Neural cell (in vitro differentiated cells): ENCODE measurements at regions not wholly inside any gene's neighbourhood (a gene's known extent, or its start where the extent isn't known, plus 50 kb on each side); places are given as distances from the start of the nearest gene placed in this dataset.

ENCODE experiments used
- EZH2 ChIP-seq: fragments of 200-600, 300-800 bp; shearing (Covaris generic), sonication (generic); IDR thresholded peaks from 2 replicates; pipeline ENCODE4 v1.6.1; 2014; ENCODE audit warnings: antibody characterized with exemption, low read length, borderline replicate concordance, mild to moderate bottlenecking; ENCODE audit not compliant: insufficient read depth, poor library complexity, severe bottlenecking
- RAD21 ChIP-seq: fragments of 450-650 bp; conservative IDR thresholded peaks from 2 replicates; pipeline ENCODE4 v1.6.1; 2014; ENCODE audit warnings: antibody characterized with exemption, mild to moderate bottlenecking, moderate library complexity
- SMC3 ChIP-seq: fragments of 450-650 bp; conservative IDR thresholded peaks from 2 replicates; pipeline ENCODE4 v1.6.1; 2014; ENCODE audit warnings: antibody characterized with exemption, mild to moderate bottlenecking, moderate library complexity; ENCODE audit not compliant: poor library complexity
- TF ChIP-seq, protein P1 (sequence below): fragments of 450-650 bp; IDR thresholded peaks from 2 replicates; pipeline ENCODE4 v1.5.1; 2014; ENCODE audit warnings: antibody characterized with exemption, mild to moderate bottlenecking, moderate library complexity; ENCODE audit not compliant: poor library complexity, severe bottlenecking
- TF ChIP-seq, protein P2 (sequence below): IDR thresholded peaks from 2 replicates; pipeline ENCODE4 v1.6.1; 2012; ENCODE audit warnings: borderline replicate concordance

DNA sequence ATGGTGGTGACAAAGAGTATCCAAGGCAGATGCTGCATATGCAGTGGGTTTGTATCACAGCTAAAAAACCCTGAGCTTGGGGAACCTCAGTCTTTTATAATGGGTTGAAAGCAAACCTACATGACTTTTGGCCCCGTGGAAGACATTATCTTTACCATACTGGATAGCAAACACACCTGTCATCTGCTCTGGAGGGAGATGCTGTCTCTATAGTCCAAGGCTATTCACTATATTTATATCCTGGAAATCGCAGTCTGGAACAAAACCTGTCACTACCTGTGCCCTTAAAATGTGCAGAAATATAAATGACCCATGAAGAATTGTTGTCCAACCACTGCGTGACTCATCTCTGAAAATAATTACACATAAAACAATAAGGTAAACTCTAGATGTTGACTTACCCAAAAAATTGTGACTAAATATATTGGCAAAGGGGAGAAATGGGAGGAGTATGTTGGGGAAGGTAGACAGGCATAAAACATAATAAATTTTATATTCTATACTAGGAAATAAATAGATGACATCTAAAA, 121.0 kb upstream of the CXADR start:
- TF ChIP-seq, protein P1, sequence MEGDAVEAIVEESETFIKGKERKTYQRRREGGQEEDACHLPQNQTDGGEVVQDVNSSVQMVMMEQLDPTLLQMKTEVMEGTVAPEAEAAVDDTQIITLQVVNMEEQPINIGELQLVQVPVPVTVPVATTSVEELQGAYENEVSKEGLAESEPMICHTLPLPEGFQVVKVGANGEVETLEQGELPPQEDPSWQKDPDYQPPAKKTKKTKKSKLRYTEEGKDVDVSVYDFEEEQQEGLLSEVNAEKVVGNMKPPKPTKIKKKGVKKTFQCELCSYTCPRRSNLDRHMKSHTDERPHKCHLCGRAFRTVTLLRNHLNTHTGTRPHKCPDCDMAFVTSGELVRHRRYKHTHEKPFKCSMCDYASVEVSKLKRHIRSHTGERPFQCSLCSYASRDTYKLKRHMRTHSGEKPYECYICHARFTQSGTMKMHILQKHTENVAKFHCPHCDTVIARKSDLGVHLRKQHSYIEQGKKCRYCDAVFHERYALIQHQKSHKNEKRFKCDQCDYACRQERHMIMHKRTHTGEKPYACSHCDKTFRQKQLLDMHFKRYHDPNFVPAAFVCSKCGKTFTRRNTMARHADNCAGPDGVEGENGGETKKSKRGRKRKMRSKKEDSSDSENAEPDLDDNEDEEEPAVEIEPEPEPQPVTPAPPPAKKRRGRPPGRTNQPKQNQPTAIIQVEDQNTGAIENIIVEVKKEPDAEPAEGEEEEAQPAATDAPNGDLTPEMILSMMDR: no peak
- TF ChIP-seq, protein P2, sequence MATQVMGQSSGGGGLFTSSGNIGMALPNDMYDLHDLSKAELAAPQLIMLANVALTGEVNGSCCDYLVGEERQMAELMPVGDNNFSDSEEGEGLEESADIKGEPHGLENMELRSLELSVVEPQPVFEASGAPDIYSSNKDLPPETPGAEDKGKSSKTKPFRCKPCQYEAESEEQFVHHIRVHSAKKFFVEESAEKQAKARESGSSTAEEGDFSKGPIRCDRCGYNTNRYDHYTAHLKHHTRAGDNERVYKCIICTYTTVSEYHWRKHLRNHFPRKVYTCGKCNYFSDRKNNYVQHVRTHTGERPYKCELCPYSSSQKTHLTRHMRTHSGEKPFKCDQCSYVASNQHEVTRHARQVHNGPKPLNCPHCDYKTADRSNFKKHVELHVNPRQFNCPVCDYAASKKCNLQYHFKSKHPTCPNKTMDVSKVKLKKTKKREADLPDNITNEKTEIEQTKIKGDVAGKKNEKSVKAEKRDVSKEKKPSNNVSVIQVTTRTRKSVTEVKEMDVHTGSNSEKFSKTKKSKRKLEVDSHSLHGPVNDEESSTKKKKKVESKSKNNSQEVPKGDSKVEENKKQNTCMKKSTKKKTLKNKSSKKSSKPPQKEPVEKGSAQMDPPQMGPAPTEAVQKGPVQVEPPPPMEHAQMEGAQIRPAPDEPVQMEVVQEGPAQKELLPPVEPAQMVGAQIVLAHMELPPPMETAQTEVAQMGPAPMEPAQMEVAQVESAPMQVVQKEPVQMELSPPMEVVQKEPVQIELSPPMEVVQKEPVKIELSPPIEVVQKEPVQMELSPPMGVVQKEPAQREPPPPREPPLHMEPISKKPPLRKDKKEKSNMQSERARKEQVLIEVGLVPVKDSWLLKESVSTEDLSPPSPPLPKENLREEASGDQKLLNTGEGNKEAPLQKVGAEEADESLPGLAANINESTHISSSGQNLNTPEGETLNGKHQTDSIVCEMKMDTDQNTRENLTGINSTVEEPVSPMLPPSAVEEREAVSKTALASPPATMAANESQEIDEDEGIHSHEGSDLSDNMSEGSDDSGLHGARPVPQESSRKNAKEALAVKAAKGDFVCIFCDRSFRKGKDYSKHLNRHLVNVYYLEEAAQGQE: no peak
- TF ChIP-seq RAD21: no peak
- no peak for TF ChIP-seq EZH2
- no peak for TF ChIP-seq SMC3
